ENCODE measurements at regions not wholly inside any gene's neighbourhood (a gene's known extent, or its start where the extent isn't known, plus 50 kb on each side); places are given as distances from the start of the nearest gene placed in this dataset.

- peak; percentile 57 for DNase-seq (ENCODE audit: low read depth, low spot score)
These were observed 418.9 kb downstream of the COG6 start for GRCh38 chr13:40074338-40074737.

- no peak for DNase-seq (ENCODE audit: low read depth, low spot score)
These were observed 419.8 kb downstream of the COG6 start for GRCh38 chr13:40075281-40075680.

GRCh38 chr13:40076765-40077362, 421.4 kb downstream of the COG6 start:
- no peak for DNase-seq (ENCODE audit: low read depth, low spot score)

DNA sequence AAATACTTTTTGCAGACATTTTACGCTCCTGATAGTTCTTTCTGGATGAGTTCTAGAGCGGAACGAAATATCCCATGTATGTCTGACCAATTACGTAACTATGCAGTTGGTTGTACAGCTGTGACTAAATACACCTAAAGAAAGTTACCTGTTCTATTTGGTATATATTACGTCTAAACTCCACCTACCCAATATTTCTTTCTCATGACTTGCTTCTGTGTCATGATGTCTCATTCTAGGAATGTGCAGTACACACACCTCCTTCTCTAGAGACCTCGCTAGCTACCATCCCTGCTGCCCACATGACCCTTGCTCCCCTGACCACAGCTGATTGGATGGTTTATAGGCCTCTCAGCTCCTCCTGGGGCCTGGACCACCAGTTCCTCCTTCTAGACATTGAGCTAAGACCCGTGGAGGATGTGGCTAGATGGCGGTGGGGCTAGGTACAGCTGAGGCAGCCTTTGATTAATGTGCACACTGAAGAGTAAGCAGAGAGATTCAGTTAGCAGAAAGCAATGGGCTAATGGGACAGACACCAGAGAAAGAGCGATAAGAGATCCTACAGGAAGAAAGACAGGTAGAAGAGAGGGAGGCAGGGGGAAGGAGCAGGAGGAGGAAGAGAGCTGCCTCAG, 422.1 kb downstream of the COG6 start:
- no peak for DNase-seq (ENCODE audit: low read depth, low spot score)

GRCh38 chr13:40079721-40080120, 424.3 kb downstream of the COG6 start:
- no peak for DNase-seq (ENCODE audit: low read depth, low spot score)

- no peak for DNase-seq (ENCODE audit: low read depth, low spot score)
These were observed 425.2 kb downstream of the COG6 start for GRCh38 chr13:40080676-40081075.

GRCh38 chr13:40082639-40083038, 427.2 kb downstream of the COG6 start:
- DNase-seq (ENCODE audit: low read depth, low spot score), result peak; percentile 51

DNA sequence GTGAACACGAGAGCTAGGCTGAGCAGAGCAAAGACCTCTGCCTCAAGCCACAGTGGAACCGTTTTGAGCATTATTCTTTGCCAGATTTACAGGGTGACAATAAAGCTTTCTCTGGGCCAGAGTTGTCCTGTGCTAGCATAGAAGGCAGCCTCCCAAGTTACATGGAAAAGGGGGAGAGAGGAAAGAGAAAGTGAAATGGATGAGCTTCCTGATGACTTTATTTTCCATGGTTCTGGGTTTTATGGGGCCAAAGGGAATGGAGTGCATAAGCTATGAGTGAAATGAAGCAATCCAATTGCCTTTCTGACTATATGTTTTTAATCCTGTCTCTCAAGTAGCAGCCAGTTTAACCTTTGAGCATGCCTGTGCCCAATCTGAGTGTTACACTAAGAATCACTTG, 428.4 kb downstream of the COG6 start:
- DNase-seq (ENCODE audit: low read depth, low spot score), result no peak

DNA sequence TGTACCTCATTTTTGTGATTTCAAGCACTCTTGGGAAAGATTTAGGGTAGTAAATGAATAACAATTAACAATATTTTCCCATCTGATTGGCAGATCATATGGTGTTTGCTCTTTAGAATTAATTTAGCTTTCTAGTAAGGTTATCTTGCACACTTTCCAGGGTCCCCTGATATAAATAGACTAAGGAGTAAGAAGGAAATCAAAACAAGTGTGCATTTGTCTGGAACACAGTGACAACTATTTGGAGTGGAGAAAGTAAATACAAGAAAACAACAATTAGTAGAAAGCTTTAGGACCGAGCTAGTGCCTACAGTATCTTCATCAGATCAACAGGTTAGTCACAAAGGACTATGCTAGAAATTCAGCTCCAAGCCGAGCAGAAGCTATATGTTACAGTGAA, 429.5 kb downstream of the COG6 start:
- no peak for DNase-seq (ENCODE audit: low read depth, low spot score)

GRCh38 chr13:40087091-40088002, 431.9 kb downstream of the COG6 start:
- DNase-seq (ENCODE audit: low read depth, low spot score), result peak; percentile 20

DNA sequence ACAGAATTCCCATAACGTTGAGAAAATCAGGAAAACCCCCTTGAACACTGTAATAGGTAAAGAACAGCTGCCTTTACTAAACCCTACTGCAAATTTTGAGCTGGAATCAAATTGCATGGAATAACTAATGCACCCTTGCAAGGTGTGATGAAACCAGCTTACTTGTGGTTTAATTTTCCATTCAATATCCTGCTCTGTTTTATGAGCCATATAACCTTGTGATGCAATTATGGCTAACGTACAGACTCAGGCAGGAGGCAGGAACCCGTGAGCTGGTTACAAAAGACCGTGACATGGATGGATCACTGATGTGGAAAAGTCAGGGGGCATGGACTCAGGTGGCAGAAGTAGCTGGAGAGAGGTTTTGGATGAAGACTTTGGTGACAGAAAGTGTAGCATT, 438.6 kb downstream of the COG6 start:
- DNase-seq (ENCODE audit: low read depth, low spot score), result no peak

DNA sequence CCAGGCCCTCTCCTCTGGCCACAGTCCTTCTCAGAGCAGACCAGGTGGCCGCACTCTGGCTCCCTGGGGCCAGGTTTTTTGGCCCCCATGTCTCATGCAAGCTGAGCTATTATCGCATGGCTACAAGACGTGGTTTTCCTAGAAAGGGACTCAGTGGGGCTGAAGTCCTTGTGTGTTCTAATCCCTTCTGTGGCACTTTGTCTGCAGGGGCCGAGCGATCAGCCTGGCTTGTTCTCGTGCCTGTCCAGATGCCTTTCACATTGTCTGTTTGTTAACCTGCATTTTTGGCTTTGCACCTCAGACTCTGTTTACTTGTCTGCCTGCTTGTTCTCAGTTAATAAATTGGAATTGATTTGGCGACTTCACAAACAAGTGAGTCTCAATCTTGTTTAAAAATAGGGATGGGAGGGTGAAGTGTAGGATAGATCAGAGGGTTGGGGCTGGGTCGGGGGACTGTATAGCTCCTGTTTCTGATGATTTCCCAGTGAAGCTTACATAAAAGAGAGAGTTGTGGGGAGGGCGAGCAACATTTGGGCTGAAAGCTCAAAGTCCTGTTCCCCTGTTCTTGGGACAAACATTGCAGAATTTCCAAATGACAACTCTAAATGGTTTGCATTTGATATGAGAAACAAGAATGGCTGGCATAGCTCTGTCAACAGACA, 440.4 kb downstream of the COG6 start:
- no peak for DNase-seq (ENCODE audit: low read depth, low spot score)

- no peak for DNase-seq (ENCODE audit: low read depth, low spot score)
These were observed 441.0 kb downstream of the COG6 start for GRCh38 chr13:40096357-40096901.

DNA sequence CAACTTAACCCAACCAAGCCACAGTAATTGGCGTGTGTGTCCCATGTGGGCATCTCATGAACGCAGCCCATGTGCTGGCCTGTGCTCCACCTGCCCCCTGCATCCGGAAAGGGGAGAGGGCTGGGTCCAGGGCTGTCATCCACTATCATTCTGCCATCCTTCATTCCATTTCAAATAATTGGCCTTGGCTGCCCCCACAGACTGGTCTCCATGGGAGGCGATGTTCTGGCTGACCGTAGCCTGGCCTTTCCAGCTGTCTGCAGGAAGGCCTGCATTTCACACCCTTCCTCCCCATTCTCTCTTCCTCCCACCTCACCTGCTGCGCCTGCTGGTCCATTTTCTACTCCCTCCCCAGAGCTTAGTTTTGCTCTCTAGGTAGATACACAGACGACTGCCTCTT, 442.8 kb downstream of the COG6 start:
- DNase-seq (ENCODE audit: low read depth, low spot score), result no peak

- DNase-seq (ENCODE audit: low read depth, low spot score), result no peak
These were observed 446.4 kb downstream of the COG6 start for GRCh38 chr13:40101708-40102359.

GRCh38 chr13:40102360-40102727, 446.9 kb downstream of the COG6 start:
- DNase-seq (ENCODE audit: low read depth, low spot score), result no peak

DNA sequence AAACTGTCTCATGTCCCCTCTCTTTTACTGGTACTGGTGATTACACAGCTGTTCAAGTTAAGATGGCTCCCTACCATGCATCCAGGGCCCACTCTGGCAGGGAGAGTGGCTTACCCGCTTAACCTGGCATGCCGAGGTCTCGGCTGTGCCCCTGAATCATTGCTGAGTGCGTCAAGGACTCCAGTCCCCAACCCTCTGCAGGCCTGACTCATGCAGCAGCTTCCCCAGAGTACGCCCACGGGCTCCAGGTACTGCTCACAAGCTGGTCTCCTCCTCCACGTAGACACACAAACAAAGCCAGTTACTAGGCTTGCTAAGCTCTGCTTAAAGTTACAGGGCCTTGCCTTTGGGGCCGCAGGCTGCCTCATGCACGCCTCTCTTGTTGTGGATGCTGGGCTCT, 447.4 kb downstream of the COG6 start:
- peak; percentile 66 for DNase-seq (ENCODE audit: low read depth, low spot score)

DNA sequence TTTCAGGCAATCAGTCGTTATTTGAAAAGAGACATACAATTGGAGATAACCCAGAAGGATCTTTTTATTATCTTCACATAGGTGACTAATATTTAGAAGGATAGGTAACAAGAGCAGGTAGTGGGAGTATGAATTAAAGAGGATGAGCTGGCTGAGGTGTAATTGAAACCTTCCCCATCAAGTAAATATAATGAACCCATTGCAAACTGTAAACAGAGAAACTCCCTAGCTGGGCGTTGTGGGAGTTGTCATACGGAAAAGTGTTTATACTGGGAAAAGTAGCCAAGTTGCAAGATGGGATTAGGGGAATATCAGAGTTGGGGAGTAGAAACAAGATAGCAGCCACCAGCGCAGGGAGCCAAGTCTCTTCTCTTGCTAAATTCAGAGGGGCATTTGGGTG, 448.4 kb downstream of the COG6 start:
- no peak for DNase-seq (ENCODE audit: low read depth, low spot score)

- DNase-seq (ENCODE audit: low read depth, low spot score), result no peak
These were observed 449.8 kb downstream of the COG6 start for GRCh38 chr13:40105231-40105630.

DNA sequence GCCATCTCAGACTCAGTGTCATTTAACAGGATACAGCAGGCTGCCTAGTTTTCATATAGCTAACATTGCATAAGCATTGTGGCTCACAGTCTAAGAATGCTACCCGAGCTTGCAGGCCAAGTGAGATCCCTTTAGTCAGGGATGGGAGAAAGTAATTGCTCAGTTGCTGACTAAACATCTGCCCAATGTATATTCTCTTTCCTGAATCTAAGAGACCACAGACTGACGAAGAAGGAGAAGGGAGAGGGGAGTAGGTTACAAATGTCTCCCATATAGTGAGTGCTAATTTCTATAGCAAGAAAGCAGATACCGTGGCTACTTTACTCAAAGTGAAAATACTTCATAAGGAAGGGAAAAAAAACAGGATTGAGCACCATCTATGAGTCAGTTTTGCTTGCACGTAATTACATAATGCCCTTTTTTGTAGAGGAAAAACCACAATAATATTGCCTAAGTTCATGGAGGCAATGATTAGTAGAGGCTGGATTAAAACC, 453.9 kb downstream of the COG6 start:
- peak; percentile 82 for DNase-seq (ENCODE audit: low read depth, low spot score)

- DNase-seq (ENCODE audit: low read depth, low spot score), result peak; percentile 13
These were observed 458.3 kb downstream of the COG6 start for GRCh38 chr13:40113643-40114304.

Data from astrocyte of the hippocampus (primary cell).